IMR-90 (cell line): ENCODE measurements at regions not wholly inside any gene's neighbourhood (a gene's known extent, or its start where the extent isn't known, plus 50 kb on each side); places are given as distances from the start of the nearest gene placed in this dataset.

Experiments used
- ATAC-seq: fragments of 200-7000 bp; cut with Tn5 transposase; 2 replicates; pipeline ENCODE4 v1.9.1; 2020; ENCODE audit warnings: low read depth, mild to moderate bottlenecking, moderate library complexity
- BruUV-seq: library from RNA; stranded (reverse); fragments of 400-500 nt; replicated peaks from 2 replicates; lab custom pipeline; 2021; lab: Mats Ljungman, UMichigan
- CTCF ChIA-PET: fragments of 300-600 bp; formaldehyde crosslinking; extraction: SDS; loops from one replicate; lab custom pipeline; 2021; ENCODE audit warnings: antibody characterized with exemption; lab: Yijun Ruan, JAX
- POLR2A ChIA-PET: fragments of 300-600 bp; sonication (Branson Sonifier 250); formaldehyde crosslinking; loops from one replicate; lab custom pipeline; 2022; ENCODE audit warnings: antibody characterized with exemption; ENCODE audit not compliant: unreplicated experiment; lab: Charles Lee
- DNase-seq: peaks from one replicate; pipeline ENCODE4 v3.0.0; 2013
- H2AFZ ChIP-seq: replicated peaks from 2 replicates; pipeline ENCODE3; 2013; ENCODE audit warnings: low read length, mild to moderate bottlenecking; ENCODE audit not compliant: poor library complexity
- H2AK5ac ChIP-seq: 2 replicates; pipeline ENCODE4 v1.6.1; 2013; ENCODE audit warnings: low read depth, low read length, inconsistent platforms
- H2AK9ac ChIP-seq: replicated peaks from 2 replicates; pipeline ENCODE3; 2013; ENCODE audit warnings: mild to moderate bottlenecking, low read depth, low read length, moderate library complexity; ENCODE audit not compliant: poor library complexity
- H2BK120ac ChIP-seq: 2 replicates; pipeline ENCODE4 v1.6.1; 2013; ENCODE audit warnings: low read depth, low read length, inconsistent platforms
- H2BK15ac ChIP-seq: 3 replicates; pipeline ENCODE4 v1.6.1; 2013; ENCODE audit warnings: low read depth, low read length, inconsistent platforms
- H2BK20ac ChIP-seq: 2 replicates; pipeline ENCODE4 v1.6.1; 2013; ENCODE audit warnings: low read depth, mild to moderate bottlenecking, inconsistent platforms, low read length, moderate library complexity
- H2BK5ac ChIP-seq: 2 replicates; pipeline ENCODE4 v1.6.1; 2013; ENCODE audit warnings: mild to moderate bottlenecking, low read depth, low read length, inconsistent platforms; ENCODE audit not compliant: poor library complexity, severe bottlenecking
- H3K14ac ChIP-seq: replicated peaks from 2 replicates; pipeline ENCODE4 v1.6.1; 2013; ENCODE audit warnings: low read depth, low read length, inconsistent platforms
- H3K18ac ChIP-seq: 2 replicates; pipeline ENCODE4 v1.6.1; 2013; ENCODE audit warnings: low read depth, low read length, control low read depth
- H3K23ac ChIP-seq: 2 replicates; pipeline ENCODE4 v1.6.1; 2013; ENCODE audit warnings: low read depth, low read length, inconsistent platforms
- H3K27ac ChIP-seq: 2 replicates; pipeline ENCODE4 v1.5.1; 2013; ENCODE audit warnings: mild to moderate bottlenecking, control low read depth, low read length; ENCODE audit not compliant: insufficient read depth
- H3K27me3 ChIP-seq: 2 replicates; pipeline ENCODE4 v1.6.1; 2013; ENCODE audit warnings: low read length; ENCODE audit not compliant: control insufficient read depth, insufficient read depth
- H3K36me3 ChIP-seq: 2 replicates; pipeline ENCODE4 v1.6.1; 2013; ENCODE audit warnings: low read length, mixed read lengths; ENCODE audit not compliant: control insufficient read depth, insufficient read depth
- H3K4ac ChIP-seq: 2 replicates; pipeline ENCODE4 v1.6.1; 2013; ENCODE audit warnings: low read depth, low read length, inconsistent platforms
- H3K4me1 ChIP-seq: 2 replicates; pipeline ENCODE4 v1.6.1; 2013; ENCODE audit warnings: low read length, mixed read lengths; ENCODE audit not compliant: control insufficient read depth, insufficient read depth
- H3K4me2 ChIP-seq: 2 replicates; pipeline ENCODE4 v1.6.1; 2013; ENCODE audit warnings: low read depth, mild to moderate bottlenecking, control low read depth, low read length, moderate library complexity
- H3K4me3 ChIP-seq: 2 replicates; pipeline ENCODE4 v1.5.1; 2013; ENCODE audit warnings: low read depth, mild to moderate bottlenecking, control low read depth, low read length, moderate library complexity; ENCODE audit not compliant: insufficient read depth
- H3K56ac ChIP-seq: 2 replicates; pipeline ENCODE4 v1.6.1; 2013; ENCODE audit warnings: low read length, inconsistent platforms; ENCODE audit not compliant: insufficient read depth; ENCODE audit errors: extremely low read depth
- H3K79me1 ChIP-seq, 2 experiments: 2 replicates each; pipeline ENCODE4 v1.6.1; 2013; ENCODE audit warnings: low read length in 2 of 2, inconsistent platforms in 1 of 2, low read depth in 1 of 2
- H3K9ac ChIP-seq: 2 replicates; pipeline ENCODE4 v1.6.1; 2013; ENCODE audit warnings: low read depth, low read length, control low read depth
- H3K9me1 ChIP-seq: 2 replicates; pipeline ENCODE4 v1.6.1; 2013; ENCODE audit warnings: low read length, inconsistent platforms; ENCODE audit not compliant: insufficient read depth
- H3K9me3 ChIP-seq: 2 replicates; pipeline ENCODE4 v1.6.1; 2013; ENCODE audit warnings: low read length; ENCODE audit not compliant: control insufficient read depth, insufficient read depth
- H4K20me1 ChIP-seq: 2 replicates; pipeline ENCODE4 v1.6.1; 2013; ENCODE audit warnings: low read length, inconsistent platforms; ENCODE audit not compliant: insufficient read depth
- H4K5ac ChIP-seq: 2 replicates; pipeline ENCODE4 v1.6.1; 2013; ENCODE audit warnings: mild to moderate bottlenecking, low read depth, low read length, control low read depth
- H4K8ac ChIP-seq, 2 experiments: 2 replicates each; pipeline ENCODE4 v1.6.1; 2013; ENCODE audit warnings: low read depth in 2 of 2, low read length in 2 of 2, control low read depth in 1 of 2, inconsistent platforms in 1 of 2
- H4K91ac ChIP-seq: 2 replicates; pipeline ENCODE4 v1.6.1; 2013; ENCODE audit warnings: low read depth, low read length, inconsistent platforms; ENCODE audit not compliant: insufficient read depth
- CEBPB ChIP-seq: IDR thresholded peaks from 2 replicates; pipeline ENCODE4 v1.6.1; 2012; ENCODE audit warnings: low read depth, low read length, improper control_type of control experiment
- CTCF ChIP-seq: conservative IDR thresholded peaks from 2 replicates; pipeline ENCODE4 v1.5.1; 2012; ENCODE audit warnings: mild to moderate bottlenecking, low read depth, low read length, improper control_type of control experiment
- FOS ChIP-seq: fragments of 150-350 bp; IDR thresholded peaks from 2 replicates; pipeline ENCODE4 v1.6.1; 2016; ENCODE audit warnings: low read depth, low read length
- MAFK ChIP-seq: IDR thresholded peaks from 2 replicates; pipeline ENCODE4 v1.6.1; 2012; ENCODE audit warnings: low read depth, low read length, improper control_type of control experiment
- MAZ ChIP-seq: IDR thresholded peaks from 2 replicates; pipeline ENCODE4 v1.6.1; 2012; ENCODE audit warnings: low read depth, mild to moderate bottlenecking, low read length, improper control_type of control experiment, moderate library complexity, borderline replicate concordance
- MXI1 ChIP-seq: IDR thresholded peaks from 2 replicates; pipeline ENCODE4 v1.6.1; 2012; ENCODE audit warnings: low read depth, mild to moderate bottlenecking, low read length, moderate library complexity, borderline replicate concordance
- POLR2A ChIP-seq: IDR thresholded peaks from 2 replicates; pipeline ENCODE4 v1.6.1; 2012; ENCODE audit warnings: mild to moderate bottlenecking, low read depth, low read length
- RAD21 ChIP-seq: IDR thresholded peaks from 2 replicates; pipeline ENCODE4 v1.6.1; 2012; ENCODE audit warnings: low read length, improper control_type of control experiment
- RCOR1 ChIP-seq: IDR thresholded peaks from 2 replicates; pipeline ENCODE4 v1.6.1; 2012; ENCODE audit warnings: mild to moderate bottlenecking, low read length, improper control_type of control experiment; ENCODE audit not compliant: insufficient replicate concordance
- SMC3 ChIP-seq: fragments of 150-350 bp; IDR thresholded peaks from 2 replicates; pipeline ENCODE4 v1.6.1; 2016; ENCODE audit warnings: low read depth, mild to moderate bottlenecking, antibody characterized with exemption, low read length, moderate library complexity
- USF2 ChIP-seq: fragments of 150-350 bp; IDR thresholded peaks from 2 replicates; pipeline ENCODE4 v1.6.1; 2017; ENCODE audit warnings: mild to moderate bottlenecking, antibody characterized with exemption, low read length, low read depth
- WGBS, 2 experiments: methylation state at CpG; one replicate each; pipeline versions ENCODE4 v1.1.5 to v1.1.7; 2013; ENCODE audit warnings: missing lambda C conversion rate in 2 of 2; ENCODE audit not compliant: insufficient read length in 1 of 2; ENCODE audit errors: extremely low coverage in 2 of 2; 5-methylcytosine and 5-hydroxymethylcytosine counted together
- dilution Hi-C: fragments of 300-500 bp; cut with HindIII; formaldehyde crosslinking; loops from one replicate; pipeline ENCODE4 v1.14.3; 2018; ENCODE audit warnings: low sequenced_read_pairs; ENCODE audit not compliant: unreplicated experiment
- in situ Hi-C: fragments of 300-500 bp; cut with MboI; formaldehyde crosslinking; loops from 3 replicates; pipeline ENCODE4 v1.14.3; 2019; ENCODE audit warnings: low sequenced_read_pairs, inconsistent platforms, mixed read lengths
- intact Hi-C: fragments of 100-400 bp; cut with micrococcal nuclease; formaldehyde crosslinking; loops from 2 replicates; pipeline ENCODE4 v1.10.0; 2022

- TF ChIP-seq POLR2A, result no peak
- no peak for TF ChIP-seq USF2
- no peak for TF ChIP-seq RCOR1
- no peak for TF ChIP-seq CEBPB
- no peak for TF ChIP-seq RAD21
- TF ChIP-seq MAFK, result no peak
- no peak for TF ChIP-seq MXI1
- no peak for TF ChIP-seq SMC3
- TF ChIP-seq FOS, result no peak
- no peak for TF ChIP-seq MAZ
- TF ChIP-seq CTCF, result no peak
- BruUV-seq, result no TSS peak
- H2AK9ac ChIP-seq, result no peak overlapping the region
- no peaks in the 10 kb centered on the region for H3K9me1 ChIP-seq
- no peaks in the 10 kb centered on the region for H3K36me3 ChIP-seq
- H4K20me1 ChIP-seq, result no peaks in the 10 kb centered on the region
- ATAC-seq (no peak), DNase-seq (no peak)
- ChIA-PET CTCF (no interaction called here), POLR2A (no interaction called here)
- H3K4ac ChIP-seq, result no peak overlapping the region
- H3K9me3 ChIP-seq, result no peaks in the 10 kb centered on the region
- no peak overlapping the region for H3K56ac ChIP-seq
- H2AFZ ChIP-seq, result peak overlapping the region; percentile 32
- no peaks in the 10 kb centered on the region for H3K4me1 ChIP-seq
- no peaks in the 10 kb centered on the region for H3K79me1 ChIP-seq
- no peak overlapping the region for H3K14ac ChIP-seq
- no peak overlapping the region for H4K91ac ChIP-seq
- H3K4me3 ChIP-seq, result no peak overlapping the region
- 80% methylated on average over 3 of the region's 8 CpGs; no CpG with 5 or more reads in 1 of the 2 experiments for WGBS, 2 experiments
- no peak overlapping the region for H3K9ac ChIP-seq
- H2BK5ac ChIP-seq, result no peak overlapping the region
- no peak overlapping the region for H4K8ac ChIP-seq
- dilution Hi-C loops, result no loop called here
- H3K4me2 ChIP-seq, result no peak overlapping the region
- no peak overlapping the region for H2BK15ac ChIP-seq
- no peak overlapping the region for H2AK5ac ChIP-seq
- no peaks in the 10 kb centered on the region for H3K27me3 ChIP-seq
- no peak overlapping the region for H3K27ac ChIP-seq
- intact Hi-C loops, result no loop called here
- no peak overlapping the region for H4K5ac ChIP-seq
- no peak overlapping the region for H3K18ac ChIP-seq
- in situ Hi-C loops, result no loop called here
- no peak overlapping the region for H3K23ac ChIP-seq
- H2BK120ac ChIP-seq, result no peak overlapping the region
- H2BK20ac ChIP-seq, result no peak overlapping the region
Measured at GRCh38 chr1:30033256-30034104, 689.9 kb downstream of the MATN1 start.
